Stimulated activated CD8-positive, alpha-beta memory T cell treated with anti-CD3 and anti-CD28 coated beads, Interleukin-15, amount 100 ng/mL, for 48 hours (primary cell): ENCODE measurements at regions not wholly inside any gene's neighbourhood (a gene's known extent, or its start where the extent isn't known, plus 50 kb on each side); places are given as distances from the start of the nearest gene placed in this dataset.
"Not testable (repeated sequence)": the region's sequence is repeated elsewhere in the genome, so short reads cannot be mapped to it uniquely, and the experiment has no call there.

ENCODE experiments used
- DNase-seq, 2 donors: peaks; one replicate each; pipeline ENCODE4 v3.0.0-alpha.2; 2020; ENCODE audit warnings: low read depth in 2 of 2

- DNase-seq, result no peak
Observed at GRCh38 chr14:30221546-30221945, 293.9 kb upstream of the PRKD1 start.

- DNase-seq, result no peak
Observed at GRCh38 chr14:30223385-30223785, 295.7 kb upstream of the PRKD1 start.

- no peak for DNase-seq
Observed at GRCh38 chr14:30223966-30224365, 296.3 kb upstream of the PRKD1 start.

GRCh38 chr14:30225176-30225575, 297.5 kb upstream of the PRKD1 start:
- no peak for DNase-seq

GRCh38 chr14:30227436-30227835, 299.8 kb upstream of the PRKD1 start:
- DNase-seq, result no peak

- no peak for DNase-seq
Observed at GRCh38 chr14:30227876-30228275, 300.2 kb upstream of the PRKD1 start.

- DNase-seq, result no peak
Observed at GRCh38 chr14:30230719-30231118, 303.1 kb upstream of the PRKD1 start.

GRCh38 chr14:30234966-30235365, 307.3 kb upstream of the PRKD1 start:
- DNase-seq, result no peak

- DNase-seq, result no peak
Observed at GRCh38 chr14:30235485-30235884, 307.8 kb upstream of the PRKD1 start.

GRCh38 chr14:30238936-30239335, 311.3 kb upstream of the PRKD1 start:
- no peak for DNase-seq

GRCh38 chr14:30240018-30240417, 312.4 kb upstream of the PRKD1 start:
- DNase-seq, result no peak

- no peak for DNase-seq
Observed at GRCh38 chr14:30240685-30241084, 313.0 kb upstream of the PRKD1 start.

GRCh38 chr14:30242744-30243143, 315.1 kb upstream of the PRKD1 start:
- no peak for DNase-seq

GRCh38 chr14:30243207-30243606, 315.6 kb upstream of the PRKD1 start:
- DNase-seq, result no peak

- no peak for DNase-seq
Observed at GRCh38 chr14:30243805-30244204, 315.2 kb upstream of the G2E3 start.

- DNase-seq, result not testable (repeated sequence)
Observed at GRCh38 chr14:30244348-30244747, 314.6 kb upstream of the G2E3 start.

- no peak for DNase-seq
Observed at GRCh38 chr14:30251017-30251416, 307.9 kb upstream of the G2E3 start.

GRCh38 chr14:30251557-30252100, 307.3 kb upstream of the G2E3 start:
- DNase-seq, result no peak

- DNase-seq, result no peak
Observed at GRCh38 chr14:30252151-30252550, 306.8 kb upstream of the G2E3 start.

- DNase-seq, result no peak
Observed at GRCh38 chr14:30252783-30253674, 305.9 kb upstream of the G2E3 start.

- DNase-seq, result no peak
Observed at GRCh38 chr14:30256627-30257026, 302.3 kb upstream of the G2E3 start.

GRCh38 chr14:30257946-30258661, 300.9 kb upstream of the G2E3 start:
- DNase-seq, result no peak
